HG02840 (cell line): ENCODE measurements at regions not wholly inside any gene's neighbourhood (a gene's known extent, or its start where the extent isn't known, plus 50 kb on each side); places are given as distances from the start of the nearest gene placed in this dataset.
"Not testable (repeated sequence)": the region's sequence is repeated elsewhere in the genome, so short reads cannot be mapped to it uniquely, and the experiment has no call there.

Source experiments
- ATAC-seq: cut with Tn5 transposase; IDR thresholded peaks from one replicate; pipeline ENCODE4 v1.9.1; 2021; ENCODE audit warnings: mild to moderate bottlenecking, moderate library complexity, moderate number of reproducible peaks; ENCODE audit not compliant: unreplicated experiment, low FRiP score

GRCh38 chrX:137858106-137858505 lies 292.2 kb downstream of the ZIC3 start:
- ATAC-seq: no peak

DNA sequence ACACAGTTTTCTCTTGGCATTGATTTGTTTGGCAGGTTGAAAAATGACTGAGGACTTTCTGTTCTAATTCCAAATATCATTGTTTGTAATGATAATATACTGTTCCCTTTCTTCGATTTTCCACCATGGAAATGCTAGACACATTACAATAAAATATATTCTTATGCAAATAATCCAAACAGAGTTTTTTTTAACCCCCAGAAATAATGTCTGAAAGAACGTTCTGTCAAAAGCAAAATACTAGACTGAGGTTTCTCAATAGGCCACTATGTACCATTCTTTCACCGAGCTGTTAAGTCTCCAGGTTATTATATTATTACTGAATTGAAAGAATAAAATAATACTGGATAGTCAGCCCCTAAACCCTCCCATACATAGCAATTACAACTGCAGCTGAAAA lies 312.5 kb downstream of the ZIC3 start:
- ATAC-seq: no peak

DNA sequence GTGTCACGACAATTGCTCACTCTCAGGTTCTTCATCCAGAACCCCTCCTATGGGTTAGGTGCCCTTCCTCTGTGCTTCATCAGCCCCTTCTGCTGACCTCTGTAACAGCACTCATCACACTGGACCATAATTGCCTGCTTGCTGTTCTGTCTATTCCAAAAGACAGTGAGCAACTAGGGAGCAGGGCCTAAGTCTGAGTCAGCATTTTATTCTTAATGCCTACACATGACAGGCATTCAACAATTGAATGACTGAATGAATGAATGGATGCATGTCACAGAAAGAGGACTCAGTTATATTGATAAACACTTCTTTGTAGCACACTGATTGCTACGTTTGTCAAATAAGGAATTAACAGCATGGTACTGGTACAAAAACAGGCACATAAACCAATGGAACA lies 317.0 kb downstream of the ZIC3 start:
- no peak for ATAC-seq

DNA sequence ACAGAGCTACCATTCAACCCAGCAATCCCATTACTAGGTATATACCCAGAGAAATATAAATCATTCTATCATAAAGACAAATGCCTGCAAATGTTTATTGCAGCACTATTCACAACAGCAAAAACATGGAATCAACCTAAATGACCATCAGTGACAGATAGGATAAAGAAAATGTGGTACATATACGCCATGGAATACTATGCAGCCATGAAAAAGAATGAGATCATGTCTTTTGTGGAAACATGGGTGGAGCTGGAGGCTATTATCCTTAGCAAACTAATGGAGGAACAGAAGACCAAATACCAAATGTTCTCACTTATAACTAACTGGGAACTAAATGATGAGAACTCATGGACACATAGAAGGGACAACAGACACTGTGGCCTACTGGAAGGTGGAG lies 318.9 kb downstream of the ZIC3 start:
- not testable (repeated sequence) for ATAC-seq

DNA sequence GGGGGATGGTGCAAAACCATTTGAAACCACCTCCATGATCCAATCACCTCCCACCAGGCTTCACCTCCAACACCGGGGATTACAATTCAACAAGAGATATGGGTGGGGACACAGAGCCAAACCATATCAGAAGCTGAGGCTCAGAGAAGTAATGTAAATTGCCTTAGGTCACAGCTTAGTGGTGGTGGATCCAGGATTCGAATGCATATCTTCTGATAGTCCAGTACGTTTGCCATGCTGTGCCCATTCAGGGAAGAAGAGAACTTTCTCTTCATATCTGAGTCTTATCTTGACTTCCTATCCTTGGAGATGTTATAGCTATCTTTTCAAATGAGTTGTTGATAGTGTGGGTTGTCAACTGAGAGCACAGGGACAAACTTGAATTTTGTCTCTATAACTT lies 325.5 kb downstream of the ZIC3 start:
- no peak for ATAC-seq

GRCh38 chrX:137896123-137896522 lies 330.2 kb downstream of the ZIC3 start:
- ATAC-seq: no peak

- no peak for ATAC-seq
Observed at GRCh38 chrX:137915466-137915865, 349.5 kb downstream of the ZIC3 start.

DNA sequence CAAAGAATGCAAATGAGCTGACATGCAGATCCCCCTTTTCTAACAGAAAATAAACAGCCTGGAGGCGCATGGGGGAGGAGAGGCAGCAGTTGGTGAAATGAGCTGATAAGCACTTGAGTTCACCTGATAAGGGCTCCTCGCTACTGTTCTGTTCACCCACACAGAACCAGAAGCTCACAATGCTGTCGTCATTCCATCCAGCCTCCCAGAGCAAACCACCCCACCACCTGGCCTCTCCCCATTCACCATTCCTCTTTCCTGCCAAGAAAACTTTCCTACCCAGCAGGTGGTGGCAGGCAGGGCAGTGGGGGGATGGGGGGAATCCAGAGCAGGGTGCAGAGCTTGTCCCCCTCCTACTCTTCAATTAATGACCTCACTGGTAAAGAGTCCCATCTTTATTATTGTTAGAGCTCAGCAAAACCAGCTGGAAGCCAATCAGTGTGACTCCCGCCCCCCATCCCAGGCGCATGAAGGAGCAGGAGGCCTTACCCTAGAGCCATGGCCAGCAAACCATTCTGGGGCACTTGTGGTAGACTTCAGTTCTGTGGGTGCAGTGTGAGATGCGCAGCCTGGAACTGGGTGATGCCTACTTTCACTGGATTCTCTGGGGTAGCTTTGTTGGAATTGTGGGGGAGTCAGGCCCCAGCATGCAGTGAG lies 350.3 kb downstream of the ZIC3 start:
- no peak for ATAC-seq

DNA sequence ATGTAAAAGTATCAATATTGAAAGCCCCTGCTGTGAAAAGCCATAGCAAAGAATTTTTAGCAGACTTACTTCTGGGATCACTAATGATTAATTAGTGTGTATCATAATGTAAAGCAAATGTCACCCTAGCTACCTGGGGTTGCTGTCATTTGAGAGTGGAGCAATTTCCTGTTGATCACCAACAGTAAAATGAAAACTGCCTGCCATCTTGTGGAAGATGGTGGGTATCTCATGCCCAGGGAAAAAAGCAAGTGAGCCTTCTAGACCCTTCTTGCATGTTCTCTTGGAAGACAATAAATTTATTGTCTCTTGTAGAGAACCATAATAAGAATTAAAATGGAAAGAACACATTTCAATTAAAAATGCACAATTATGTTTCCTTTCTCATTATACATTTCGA lies 360.2 kb downstream of the ZIC3 start:
- ATAC-seq: no peak

DNA sequence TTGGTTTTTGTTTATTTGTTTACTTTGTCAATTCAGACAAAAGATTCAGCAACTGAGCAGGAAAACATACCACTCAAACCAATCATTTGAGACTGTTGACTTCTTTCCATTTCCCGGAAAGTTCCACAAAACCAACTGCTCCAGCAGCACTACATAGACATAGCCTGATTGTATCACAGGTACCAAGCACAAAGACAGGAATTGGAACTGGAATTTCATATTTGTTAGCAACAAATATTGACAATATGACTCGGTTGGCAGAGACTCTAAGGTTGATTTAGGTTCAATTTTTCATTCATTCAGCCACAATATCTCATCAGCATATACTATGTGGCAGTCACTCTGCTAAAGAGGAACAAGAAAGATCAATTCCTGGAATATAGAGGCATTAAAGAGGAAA lies 364.0 kb downstream of the ZIC3 start:
- ATAC-seq: no peak

DNA sequence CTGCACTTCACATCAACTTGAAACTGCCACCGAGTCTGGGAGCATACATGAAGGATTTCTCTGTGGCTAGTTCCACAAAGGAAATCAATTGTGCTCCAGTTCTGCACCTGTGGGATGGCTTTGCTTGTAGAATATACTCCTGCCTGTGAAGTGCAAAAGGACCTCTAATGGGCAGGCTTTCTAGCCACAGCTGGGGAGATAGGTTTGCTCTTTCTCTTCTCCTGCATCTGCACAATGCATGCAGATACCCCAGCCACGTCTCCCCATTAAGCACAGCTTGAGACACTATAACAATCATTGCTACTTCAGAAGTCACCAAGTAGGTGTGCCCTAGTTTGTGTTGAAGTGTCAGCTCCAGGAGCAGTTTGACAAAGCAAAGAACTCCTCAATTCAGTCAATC lies 364.6 kb downstream of the ZIC3 start:
- ATAC-seq: no peak

GRCh38 chrX:137934214-137934613 lies 368.3 kb downstream of the ZIC3 start:
- not testable (repeated sequence) for ATAC-seq

- ATAC-seq: not testable (repeated sequence)
Observed at GRCh38 chrX:137934887-137935286, 369.0 kb downstream of the ZIC3 start.

- no peak for ATAC-seq
Observed at GRCh38 chrX:137945470-137945869, 379.5 kb downstream of the ZIC3 start.

DNA sequence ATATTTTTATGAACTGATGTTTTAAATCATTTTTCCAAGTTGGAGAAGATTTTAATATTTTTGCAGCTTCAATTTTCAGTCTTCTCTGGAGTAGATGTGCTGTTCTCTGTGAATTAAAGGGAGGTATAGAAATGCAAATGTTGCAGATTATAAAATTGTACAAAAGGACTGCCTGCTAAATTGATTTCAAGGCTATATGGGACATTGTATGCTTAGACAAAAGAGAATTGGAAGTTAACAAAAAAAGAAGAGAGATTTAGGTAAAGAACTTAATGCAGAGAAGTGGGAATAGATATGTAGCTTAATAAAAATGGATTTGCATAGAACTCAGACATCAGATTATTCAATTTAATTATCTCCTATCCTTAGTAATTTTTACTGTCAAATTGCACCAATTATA lies 403.3 kb downstream of the ZIC3 start:
- ATAC-seq: no peak

GRCh38 chrX:137982472-137983172 lies 416.7 kb downstream of the ZIC3 start:
- no peak for ATAC-seq

DNA sequence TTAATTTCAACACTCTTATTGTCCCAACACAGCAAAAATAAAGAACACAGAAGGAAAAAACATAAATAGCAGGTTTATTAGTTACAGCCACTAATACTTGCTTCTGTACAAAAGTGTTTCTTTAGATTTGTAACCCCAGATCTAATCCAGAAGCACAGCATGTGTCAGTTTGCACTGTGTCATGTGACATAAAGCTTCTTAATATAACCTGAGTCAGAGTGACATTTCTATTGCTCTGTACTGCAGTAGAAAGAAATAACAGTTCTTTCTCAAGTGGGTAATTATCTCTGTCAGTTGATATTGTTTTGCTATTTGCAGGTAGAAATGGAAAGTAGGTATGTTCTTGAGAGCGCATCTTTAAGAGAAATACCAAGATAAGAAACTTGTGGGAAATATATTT lies 422.5 kb downstream of the ZIC3 start:
- no peak for ATAC-seq

- ATAC-seq: no peak
Observed at GRCh38 chrX:137998619-137999018, 432.7 kb downstream of the ZIC3 start.

GRCh38 chrX:137999071-137999470 lies 433.1 kb downstream of the ZIC3 start:
- no peak for ATAC-seq

- no peak for ATAC-seq
Observed at GRCh38 chrX:137999552-137999951, 433.6 kb downstream of the ZIC3 start.

GRCh38 chrX:138001226-138001625 lies 435.3 kb downstream of the ZIC3 start:
- ATAC-seq: no peak

DNA sequence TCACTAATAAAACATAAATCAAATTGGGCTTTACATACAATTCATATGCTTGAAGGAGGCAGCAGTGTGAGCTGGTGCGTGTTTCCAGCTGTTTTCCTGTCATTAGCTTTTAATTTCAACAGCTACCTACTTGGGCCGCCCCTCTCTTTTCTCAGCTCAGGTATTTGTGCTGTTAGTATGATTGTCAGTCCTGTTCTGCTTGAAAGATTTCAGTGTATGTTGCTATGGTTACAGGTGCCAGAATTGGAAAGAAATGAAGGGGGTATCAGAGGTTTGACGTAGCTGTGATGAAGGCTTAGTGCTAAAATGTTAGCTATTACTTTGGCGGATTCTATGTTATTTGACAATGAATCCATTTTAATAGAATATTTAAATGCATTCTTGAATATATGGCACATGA lies 440.3 kb downstream of the ZIC3 start:
- no peak for ATAC-seq
